Activated T-cell treated with anti-CD3 and anti-CD28 coated beads for 48 hours (primary cell): ENCODE measurements at regions not wholly inside any gene's neighbourhood (a gene's known extent, or its start where the extent isn't known, plus 50 kb on each side); places are given as distances from the start of the nearest gene placed in this dataset.
"Not testable (repeated sequence)": the region's sequence is repeated elsewhere in the genome, so short reads cannot be mapped to it uniquely, and the experiment has no call there.

Experiments used
- DNase-seq: peaks from one replicate; pipeline ENCODE4 v3.0.0-alpha.2; 2020; ENCODE audit warnings: low read depth

GRCh38 chr2:215535125-215535668, 99.3 kb upstream of the FN1 start:
- no peak for DNase-seq

GRCh38 chr2:215533716-215534115, 97.8 kb upstream of the FN1 start:
- DNase-seq = not testable (repeated sequence)

DNA sequence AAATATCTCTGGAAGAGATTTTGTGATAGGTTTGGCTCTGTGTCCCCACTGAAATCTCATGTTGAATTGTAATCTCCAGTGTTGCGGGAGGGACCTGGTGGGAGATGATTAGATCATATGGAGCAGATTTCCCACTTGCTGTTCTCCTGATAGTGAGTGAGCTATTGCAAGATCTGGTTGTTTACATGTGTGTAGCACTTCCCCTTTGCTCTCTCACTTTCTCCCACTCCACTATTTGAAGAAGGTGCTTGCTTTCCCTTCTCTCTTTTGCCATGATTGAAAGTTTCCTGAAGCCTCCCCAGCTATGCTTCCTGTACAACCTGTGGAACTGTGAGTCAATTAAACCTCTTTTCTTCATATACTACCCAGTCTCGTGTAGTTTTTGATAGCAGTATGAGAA, 97.0 kb upstream of the FN1 start:
- DNase-seq = no peak

- no peak for DNase-seq
Measured at GRCh38 chr2:215531284-215531683, 95.4 kb upstream of the FN1 start.

DNA sequence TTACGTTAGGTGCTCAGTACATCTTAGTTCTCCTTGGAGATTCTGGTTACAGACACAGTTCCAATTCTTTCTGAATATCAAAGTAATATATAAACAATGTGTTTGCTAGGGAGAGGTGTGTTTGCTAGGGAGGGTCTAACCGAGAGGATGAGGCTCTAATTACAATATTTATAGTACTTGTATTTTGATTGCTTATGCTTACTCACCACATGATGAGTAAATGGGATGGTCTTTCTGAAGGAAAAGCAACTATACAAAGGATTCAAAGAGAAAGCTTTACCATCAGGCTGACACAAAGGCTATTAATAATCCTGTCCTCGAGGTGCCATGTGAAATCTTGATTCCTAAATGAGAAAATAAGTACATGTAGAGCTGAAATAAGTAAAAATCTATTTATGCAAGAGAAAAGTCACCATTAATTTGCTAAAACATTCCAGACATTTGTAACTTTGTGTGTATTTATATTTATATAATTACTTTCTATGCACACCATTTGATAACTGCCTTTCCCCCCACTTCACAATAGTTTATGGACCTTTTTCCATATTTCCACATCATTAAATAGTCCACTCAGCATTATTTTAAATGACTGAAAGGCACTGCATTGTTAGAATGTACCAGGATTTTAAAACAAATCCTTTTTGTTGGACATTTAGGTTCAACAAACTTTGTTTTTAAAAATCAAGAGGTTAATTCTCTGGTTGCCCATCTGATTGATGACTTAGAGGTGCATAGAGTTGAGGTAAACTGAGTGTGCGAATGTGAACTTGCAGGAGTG, 94.5 kb upstream of the FN1 start:
- no peak for DNase-seq

GRCh38 chr2:215529271-215529670, 93.4 kb upstream of the FN1 start:
- no peak for DNase-seq

- DNase-seq = no peak
Measured at GRCh38 chr2:215528555-215528954, 92.7 kb upstream of the FN1 start.

- DNase-seq = no peak
Measured at GRCh38 chr2:215527736-215528135, 91.9 kb upstream of the FN1 start.

- DNase-seq = no peak
Measured at GRCh38 chr2:215526341-215526740, 90.5 kb upstream of the FN1 start.

DNA sequence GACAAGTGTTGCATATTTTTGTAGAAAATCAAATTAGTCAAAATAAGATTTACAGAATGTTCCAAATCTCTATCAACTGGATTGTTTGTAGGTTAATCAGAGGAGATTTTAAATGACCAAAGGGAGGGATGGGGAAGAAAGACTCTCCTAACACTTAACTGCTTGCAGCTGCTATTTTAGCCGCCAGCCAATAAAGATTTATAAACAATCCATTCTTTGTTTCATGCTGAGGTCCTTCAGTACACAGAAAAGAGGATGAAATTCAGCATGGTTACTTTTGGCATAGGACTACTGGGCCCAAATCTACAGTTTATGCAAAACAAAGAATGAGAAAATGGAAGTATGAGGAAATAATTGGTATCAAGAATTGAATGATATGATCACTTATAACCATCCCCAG, 86.4 kb upstream of the FN1 start:
- DNase-seq = no peak

GRCh38 chr2:215521031-215521430, 85.2 kb upstream of the FN1 start:
- no peak for DNase-seq

DNA sequence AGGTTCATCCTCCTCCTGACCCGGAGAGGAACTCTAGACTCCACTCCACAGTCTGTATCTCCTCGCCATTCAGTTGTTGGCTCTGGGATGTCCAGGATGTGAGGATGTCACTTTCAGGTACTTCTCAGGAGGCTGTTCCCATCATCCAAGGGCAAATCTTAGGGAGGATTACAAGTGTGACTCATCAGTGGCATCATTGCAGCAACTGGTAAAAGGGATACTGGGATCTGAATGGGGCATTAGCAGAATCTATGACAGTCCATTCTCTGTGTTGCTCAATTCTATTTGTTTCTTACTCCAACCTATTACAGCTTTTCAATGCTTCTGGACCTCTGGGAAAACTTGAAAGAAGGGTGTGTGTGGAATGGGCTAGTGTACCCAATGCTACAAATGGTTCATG, 81.5 kb upstream of the FN1 start:
- DNase-seq = no peak

- DNase-seq = no peak
Measured at GRCh38 chr2:215514516-215514915, 78.6 kb upstream of the FN1 start.

DNA sequence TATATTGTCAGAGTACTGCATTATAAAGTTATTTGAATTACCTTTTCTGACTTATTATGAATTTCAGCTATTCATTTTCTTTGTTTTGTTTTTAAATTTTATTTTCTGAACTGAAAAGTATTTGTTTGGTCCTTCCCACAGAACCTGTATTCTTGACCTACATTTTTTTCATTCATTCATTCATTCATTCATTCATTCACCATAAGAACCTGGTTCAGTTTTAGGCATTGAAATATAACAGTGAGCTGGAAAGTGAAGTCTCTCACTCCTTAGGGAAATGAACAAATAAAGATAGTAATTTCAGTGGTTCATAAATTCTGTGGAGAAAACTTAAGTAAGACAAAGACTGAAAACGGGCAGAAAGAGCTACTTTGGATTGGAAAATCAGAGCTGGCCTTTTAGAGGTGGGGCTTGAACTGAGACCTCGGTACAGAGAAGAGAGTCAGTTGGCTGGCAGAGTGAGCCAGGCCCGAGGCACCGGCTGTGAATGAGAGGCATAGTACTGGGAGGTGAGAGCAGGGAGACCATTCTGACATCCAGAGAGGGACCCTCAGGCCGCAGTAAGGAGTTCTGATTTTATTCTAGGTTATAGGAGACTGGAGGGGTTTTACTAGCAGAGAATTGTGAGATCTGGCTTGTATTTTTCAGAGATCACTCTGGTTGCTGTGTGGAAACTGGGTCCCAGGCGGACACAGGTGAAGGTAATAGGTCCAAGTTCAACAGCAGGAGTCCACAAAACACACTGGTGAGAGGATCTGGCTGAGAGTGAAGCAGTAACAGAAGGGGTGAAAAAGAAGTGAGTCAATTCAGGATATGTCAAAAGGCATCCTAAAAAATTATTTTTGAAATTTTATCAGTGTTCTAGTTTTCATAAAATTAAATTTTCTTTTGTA, 75.8 kb upstream of the FN1 start:
- no peak for DNase-seq

- no peak for DNase-seq
Measured at GRCh38 chr2:215507836-215508235, 72.0 kb upstream of the FN1 start.

DNA sequence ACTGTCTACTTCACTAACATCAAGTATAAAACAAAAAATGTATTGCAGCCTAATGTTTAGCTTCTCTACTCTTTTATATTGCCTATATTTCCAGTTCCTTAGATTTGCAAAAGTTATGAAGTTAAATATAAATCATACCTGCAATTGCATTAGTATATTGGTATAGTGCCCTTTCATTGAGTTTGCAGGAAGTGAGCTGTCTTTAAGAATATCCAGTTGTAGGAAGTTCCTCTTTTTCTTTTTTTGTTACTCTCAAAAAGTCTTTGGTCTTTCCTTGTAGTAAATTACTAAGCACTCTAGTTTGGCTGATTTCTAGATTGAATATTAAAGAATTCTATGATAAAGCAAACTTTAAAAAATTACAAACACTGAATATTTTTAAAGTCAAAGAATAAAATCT, 71.3 kb upstream of the FN1 start:
- DNase-seq = no peak

GRCh38 chr2:215506604-215506990, 70.7 kb upstream of the FN1 start:
- no peak for DNase-seq

GRCh38 chr2:215505044-215505786, 69.3 kb upstream of the FN1 start:
- DNase-seq = no peak

DNA sequence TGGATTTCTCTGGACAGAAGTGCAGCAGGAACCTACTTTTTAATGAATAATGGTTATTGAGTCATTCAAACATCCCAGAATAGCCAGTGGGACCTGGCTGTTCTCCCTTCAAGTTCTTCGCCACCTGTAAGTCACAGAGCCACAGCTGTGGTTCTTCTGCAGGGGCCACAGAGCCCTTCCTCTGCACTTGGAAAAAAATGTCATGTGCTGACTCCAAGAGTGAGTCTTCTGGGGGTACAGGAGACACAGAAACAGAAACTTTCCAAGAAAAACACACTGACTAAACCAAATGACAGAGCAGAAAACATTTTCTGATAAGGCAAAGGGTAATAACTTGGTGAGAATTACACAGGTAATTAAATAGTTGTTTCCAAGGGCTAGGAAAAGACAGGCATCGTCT, 68.7 kb upstream of the FN1 start:
- no peak for DNase-seq

DNA sequence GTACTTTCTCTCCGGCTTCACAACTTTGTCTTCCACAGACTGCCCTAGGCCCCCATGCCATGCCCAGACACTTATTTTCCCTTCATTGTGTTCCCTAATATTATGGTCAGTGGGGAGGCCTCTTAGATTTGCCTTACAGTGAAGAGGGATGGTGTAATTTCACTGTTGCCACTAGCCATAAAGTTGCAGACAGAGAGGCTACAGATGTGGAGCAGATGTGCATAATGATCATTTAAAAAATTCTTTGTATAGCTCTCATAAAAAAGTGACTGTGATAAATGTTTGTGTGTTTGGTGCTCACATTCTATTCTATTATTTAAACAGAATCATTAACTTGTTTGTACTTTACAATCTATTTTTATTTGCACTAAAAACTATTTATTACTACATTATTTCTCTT, 67.5 kb upstream of the FN1 start:
- DNase-seq = no peak

- DNase-seq = no peak
Measured at GRCh38 chr2:215500466-215500865, 64.6 kb upstream of the FN1 start.

DNA sequence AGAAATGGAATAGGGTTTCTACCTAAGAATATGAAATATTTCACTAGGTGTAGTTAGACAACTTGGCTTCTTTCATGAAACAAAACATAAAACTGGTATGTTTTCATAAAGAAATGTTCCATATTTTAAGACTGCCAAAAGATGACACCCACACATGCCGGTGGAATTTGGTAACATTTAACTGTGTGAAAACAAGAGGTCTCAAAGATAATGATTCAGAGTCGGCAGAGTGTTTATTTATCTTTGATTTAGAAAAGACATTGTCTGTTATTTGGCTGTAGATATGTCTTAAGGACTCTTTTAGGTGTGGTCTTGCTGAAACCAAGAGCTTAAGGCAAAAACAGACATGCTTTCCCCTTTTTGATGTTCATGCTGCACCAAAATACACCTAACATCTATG, 63.5 kb upstream of the FN1 start:
- DNase-seq = no peak
